ENCODE measurements at regions not wholly inside any gene's neighbourhood (a gene's known extent, or its start where the extent isn't known, plus 50 kb on each side); places are given as distances from the start of the nearest gene placed in this dataset.

DNA sequence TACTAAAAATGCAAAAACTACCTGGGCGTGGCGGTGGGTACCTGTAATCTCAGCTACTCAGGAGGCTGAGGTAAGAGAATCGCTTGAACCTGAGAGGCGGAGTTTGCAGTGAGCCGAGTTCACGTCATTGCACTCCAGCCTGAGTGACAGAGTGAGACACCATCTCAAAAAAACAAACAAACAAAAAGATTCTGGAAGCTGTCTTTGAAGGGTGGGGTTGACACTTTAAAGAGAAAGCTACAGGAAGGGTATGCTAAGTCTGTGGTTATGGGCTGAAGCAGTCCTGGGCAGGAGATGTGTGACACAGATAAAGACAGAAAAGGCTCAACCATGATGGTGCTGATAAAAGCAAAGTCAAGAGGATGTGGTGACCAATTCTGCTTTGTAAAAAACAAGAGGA is 328.5 kb upstream of the AMELY start:
- intact Hi-C loops (cut with DNase I): no loop called here
- H3K4me3 ChIP-seq: no peak overlapping the region
- ATAC-seq (peak; percentile 48), DNase-seq (no peak)
- TF ChIP-seq, protein P1, sequence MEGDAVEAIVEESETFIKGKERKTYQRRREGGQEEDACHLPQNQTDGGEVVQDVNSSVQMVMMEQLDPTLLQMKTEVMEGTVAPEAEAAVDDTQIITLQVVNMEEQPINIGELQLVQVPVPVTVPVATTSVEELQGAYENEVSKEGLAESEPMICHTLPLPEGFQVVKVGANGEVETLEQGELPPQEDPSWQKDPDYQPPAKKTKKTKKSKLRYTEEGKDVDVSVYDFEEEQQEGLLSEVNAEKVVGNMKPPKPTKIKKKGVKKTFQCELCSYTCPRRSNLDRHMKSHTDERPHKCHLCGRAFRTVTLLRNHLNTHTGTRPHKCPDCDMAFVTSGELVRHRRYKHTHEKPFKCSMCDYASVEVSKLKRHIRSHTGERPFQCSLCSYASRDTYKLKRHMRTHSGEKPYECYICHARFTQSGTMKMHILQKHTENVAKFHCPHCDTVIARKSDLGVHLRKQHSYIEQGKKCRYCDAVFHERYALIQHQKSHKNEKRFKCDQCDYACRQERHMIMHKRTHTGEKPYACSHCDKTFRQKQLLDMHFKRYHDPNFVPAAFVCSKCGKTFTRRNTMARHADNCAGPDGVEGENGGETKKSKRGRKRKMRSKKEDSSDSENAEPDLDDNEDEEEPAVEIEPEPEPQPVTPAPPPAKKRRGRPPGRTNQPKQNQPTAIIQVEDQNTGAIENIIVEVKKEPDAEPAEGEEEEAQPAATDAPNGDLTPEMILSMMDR (IDR thresholded peaks at IDR 0.05): no peak
- no peaks in the 10 kb centered on the region for H3K9me3 ChIP-seq
- no peak overlapping the region for H3K27ac ChIP-seq
- no peaks in the 10 kb centered on the region for H3K4me1 ChIP-seq
- H3K27me3 ChIP-seq: no peaks in the 10 kb centered on the region
- no peaks in the 10 kb centered on the region for H3K36me3 ChIP-seq

DNA sequence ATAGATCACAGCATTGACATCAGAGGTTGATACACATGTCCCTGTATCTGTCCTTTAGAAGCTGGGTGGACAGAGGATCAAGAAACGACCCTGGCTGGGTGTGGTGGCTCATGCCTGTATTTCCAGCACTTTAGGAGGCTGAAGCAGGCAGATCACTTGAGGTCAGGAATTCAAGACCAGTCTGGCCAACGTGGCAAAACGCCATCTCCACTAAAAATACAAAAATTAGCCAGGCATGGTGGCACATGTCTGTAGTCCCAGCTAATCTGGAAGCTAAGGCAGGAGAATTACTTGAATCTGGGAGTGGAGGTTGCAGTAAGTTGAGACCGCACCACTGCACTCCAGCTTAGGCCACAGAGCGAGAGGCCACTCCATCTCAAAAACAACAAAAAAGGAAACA is 300.4 kb upstream of the AMELY start:
- H3K27ac ChIP-seq: no peak overlapping the region
- TF ChIP-seq, protein P1 (IDR thresholded peaks at IDR 0.05): no peak
- H3K36me3 ChIP-seq: no peaks in the 10 kb centered on the region
- no peaks in the 10 kb centered on the region for H3K4me1 ChIP-seq
- ATAC-seq: no peak
- no peaks in the 10 kb centered on the region for H3K9me3 ChIP-seq
- no peaks in the 10 kb centered on the region for H3K27me3 ChIP-seq
- no peak overlapping the region for H3K4me3 ChIP-seq
- intact Hi-C loops (cut with DNase I): no loop called here
- DNase-seq: no peak

DNA sequence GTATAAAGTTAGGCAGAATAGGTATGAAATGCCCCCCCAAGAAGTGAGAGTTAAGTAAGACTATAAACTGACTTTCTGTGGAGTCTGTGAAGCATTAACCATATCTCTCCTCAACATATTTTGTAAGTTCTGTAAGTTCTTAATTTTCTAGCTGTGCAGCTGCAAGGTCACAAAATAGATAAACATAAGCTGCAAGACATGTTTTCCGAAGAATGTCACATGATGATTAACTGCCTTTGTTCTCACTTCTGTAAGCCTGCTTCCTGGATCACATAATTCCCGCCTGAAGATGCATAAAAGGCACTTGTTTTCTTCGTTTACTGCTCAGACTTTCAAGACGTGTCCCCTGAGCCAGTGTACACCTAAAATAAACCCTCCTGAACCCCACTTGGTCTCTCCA is 292.9 kb upstream of the AMELY start:
- ATAC-seq: no peak
- no peak for DNase-seq
- intact Hi-C loops (cut with DNase I): no loop called here
- no peak overlapping the region for H3K27ac ChIP-seq
- H3K4me3 ChIP-seq: no peak overlapping the region
- TF ChIP-seq, protein P1 (IDR thresholded peaks at IDR 0.05): no peak
- H3K27me3 ChIP-seq: no peaks in the 10 kb centered on the region
- H3K36me3 ChIP-seq: no peaks in the 10 kb centered on the region
- H3K4me1 ChIP-seq: no peaks in the 10 kb centered on the region
- H3K9me3 ChIP-seq: no peaks in the 10 kb centered on the region

DNA sequence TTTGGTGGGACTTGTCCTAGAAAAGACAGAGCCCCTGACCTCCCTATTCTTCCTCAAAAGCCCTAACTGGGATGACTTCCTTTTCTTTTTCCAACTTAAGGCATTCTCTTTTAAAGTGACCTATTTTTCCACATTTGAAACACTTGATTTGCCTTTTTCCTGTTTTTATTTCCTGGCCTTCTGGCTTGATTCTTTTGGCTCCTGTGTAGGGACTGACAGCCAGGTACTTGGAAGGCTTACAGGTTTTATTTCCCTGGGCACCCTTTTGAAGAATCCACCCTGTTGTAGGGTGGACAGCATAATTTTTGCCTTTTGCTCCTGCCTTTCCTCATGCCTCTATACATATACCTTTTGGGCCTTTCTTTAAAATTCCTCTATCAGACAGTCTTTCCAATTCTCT is 271.0 kb upstream of the AMELY start:
- no peak overlapping the region for H3K4me3 ChIP-seq
- no peak overlapping the region for H3K27ac ChIP-seq
- ATAC-seq (no peak), DNase-seq (no peak)
- no peaks in the 10 kb centered on the region for H3K27me3 ChIP-seq
- TF ChIP-seq, protein P1 (IDR thresholded peaks at IDR 0.05): no peak
- intact Hi-C loops (cut with DNase I): no loop called here
- H3K36me3 ChIP-seq: no peaks in the 10 kb centered on the region
- no peaks in the 10 kb centered on the region for H3K4me1 ChIP-seq
- H3K9me3 ChIP-seq: no peaks in the 10 kb centered on the region

DNA sequence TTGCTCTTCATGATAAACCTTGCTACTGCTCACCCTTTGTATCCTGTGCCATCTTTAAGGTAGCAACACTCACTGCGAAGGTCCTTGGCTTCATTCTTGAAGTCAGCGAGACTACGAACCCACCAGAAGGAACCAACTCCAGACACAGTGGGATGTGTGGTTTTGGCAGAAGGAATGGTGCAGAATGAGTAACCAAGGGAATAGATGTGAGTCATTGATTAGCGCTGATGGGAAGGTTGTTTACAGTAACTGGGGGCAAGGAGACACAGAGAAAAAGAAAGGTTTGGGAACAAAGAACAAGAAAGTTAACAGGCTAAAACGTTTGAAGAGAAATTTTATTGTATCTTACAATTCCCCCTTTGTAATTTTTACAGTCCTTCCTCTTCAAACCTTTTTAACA is 266.1 kb upstream of the AMELY start:
- no peak for ATAC-seq
- TF ChIP-seq, protein P1 (IDR thresholded peaks at IDR 0.05): no peak

DNA sequence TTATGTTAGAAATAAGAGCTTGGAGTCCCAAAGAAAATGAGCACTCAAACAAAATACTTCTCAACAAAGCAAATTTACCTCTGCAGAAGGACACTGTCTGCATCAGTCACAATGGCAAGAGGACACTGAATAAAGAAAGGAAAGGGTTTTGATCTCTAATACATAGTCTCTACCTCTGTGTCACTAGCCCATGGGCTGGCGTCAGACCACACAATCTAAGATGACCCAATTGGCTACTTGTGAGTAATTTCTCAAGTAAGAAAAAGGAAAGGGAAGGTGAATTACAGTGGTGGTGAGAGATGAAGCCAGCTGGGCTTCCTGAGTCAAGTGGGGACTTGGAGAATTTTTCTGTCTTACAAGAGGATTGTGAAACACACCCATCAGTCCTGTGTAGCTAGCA is 257.9 kb upstream of the AMELY start:
- Histone ChIP-seq H3K4me1 (no peaks in the 10 kb centered on the region), H3K27ac (no peak overlapping the region), H3K9me3 (no peaks in the 10 kb centered on the region), H3K27me3 (no peaks in the 10 kb centered on the region), H3K36me3 (no peaks in the 10 kb centered on the region), H3K4me3 (no peak overlapping the region)
- no peak for ATAC-seq
- TF ChIP-seq, protein P1 (IDR thresholded peaks at IDR 0.05): no peak
- no peak for DNase-seq
- intact Hi-C loops (cut with DNase I): no loop called here

More for the DNA sequence above, 266.1 kb upstream of the AMELY start:
- Histone ChIP-seq H3K36me3 (no peaks in the 10 kb centered on the region), H3K27me3 (no peaks in the 10 kb centered on the region), H3K27ac (no peak overlapping the region), H3K9me3 (no peaks in the 10 kb centered on the region), H3K4me3 (no peak overlapping the region), H3K4me1 (no peaks in the 10 kb centered on the region)
- intact Hi-C loops (cut with DNase I): no loop called here
- no peak for DNase-seq
